ENCODE measurements at regions not wholly inside any gene's neighbourhood (a gene's known extent, or its start where the extent isn't known, plus 50 kb on each side); places are given as distances from the start of the nearest gene placed in this dataset.

GRCh38 chr4:170170861-170171260 lies 81.1 kb upstream of the AADAT start:
- no peak for TF ChIP-seq CTCF (IDR thresholded peaks at IDR 0.05; ENCODE audit: insufficient read depth, low read depth, low read length)
- TF ChIP-seq EZH2 (IDR thresholded peaks at IDR 0.05; ENCODE audit: insufficient read depth, low read length): no peak

Measured in astrocyte (in vitro differentiated cells and primary cell).